ENCODE measurements at regions not wholly inside any gene's neighbourhood (a gene's known extent, or its start where the extent isn't known, plus 50 kb on each side); places are given as distances from the start of the nearest gene placed in this dataset.

- DNase-seq (ENCODE audit: extremely low read depth, low read depth), result no peak
- TF ChIP-seq CTCF (IDR thresholded peaks at IDR 0.05; ENCODE audit: low read depth, low read length, missing control alignments), result no peak
- H3K4me3 ChIP-seq (replicated peaks; ENCODE audit: low read depth, low read length), result no peak overlapping the region
These were observed 110.2 kb upstream of the UMPS start for GRCh38 chr3:124619887-124620599.

- no peak overlapping the region for H3K4me3 ChIP-seq (replicated peaks; ENCODE audit: low read depth, low read length)
- no peak for DNase-seq (ENCODE audit: extremely low read depth, low read depth)
- TF ChIP-seq CTCF (IDR thresholded peaks at IDR 0.05; ENCODE audit: low read depth, low read length, missing control alignments), result no peak
These were observed 109.6 kb upstream of the UMPS start for GRCh38 chr3:124620600-124621063.

- no peak for DNase-seq (ENCODE audit: extremely low read depth, low read depth)
- no peak for TF ChIP-seq CTCF (IDR thresholded peaks at IDR 0.05; ENCODE audit: low read depth, low read length, missing control alignments)
- H3K4me3 ChIP-seq (replicated peaks; ENCODE audit: low read depth, low read length), result no peak overlapping the region
These were observed 108.8 kb upstream of the UMPS start for GRCh38 chr3:124621498-124621897.

GRCh38 chr3:124625074-124625473, 105.2 kb upstream of the UMPS start:
- no peak for TF ChIP-seq CTCF (IDR thresholded peaks at IDR 0.05; ENCODE audit: low read depth, low read length, missing control alignments)
- no peak for DNase-seq (ENCODE audit: extremely low read depth, low read depth)
- no peak overlapping the region for H3K4me3 ChIP-seq (replicated peaks; ENCODE audit: low read depth, low read length)

GRCh38 chr3:124627501-124627908, 102.7 kb upstream of the UMPS start:
- H3K4me3 ChIP-seq (replicated peaks; ENCODE audit: low read depth, low read length), result no peak overlapping the region
- no peak for DNase-seq (ENCODE audit: extremely low read depth, low read depth)
- TF ChIP-seq CTCF (IDR thresholded peaks at IDR 0.05; ENCODE audit: low read depth, low read length, missing control alignments), result no peak

GRCh38 chr3:124628863-124629262, 101.4 kb upstream of the UMPS start:
- H3K4me3 ChIP-seq (replicated peaks; ENCODE audit: low read depth, low read length), result no peak overlapping the region
- no peak for TF ChIP-seq CTCF (IDR thresholded peaks at IDR 0.05; ENCODE audit: low read depth, low read length, missing control alignments)
- no peak for DNase-seq (ENCODE audit: extremely low read depth, low read depth)

- DNase-seq (ENCODE audit: extremely low read depth, low read depth), result no peak
- H3K4me3 ChIP-seq (replicated peaks; ENCODE audit: low read depth, low read length), result no peak overlapping the region
- no peak for TF ChIP-seq CTCF (IDR thresholded peaks at IDR 0.05; ENCODE audit: low read depth, low read length, missing control alignments)
These were observed 100.8 kb upstream of the UMPS start for GRCh38 chr3:124629497-124629896.

Measured in HFF-Myc (cell line).